ENCODE measurements at regions not wholly inside any gene's neighbourhood (a gene's known extent, or its start where the extent isn't known, plus 50 kb on each side); places are given as distances from the start of the nearest gene placed in this dataset.
"Not testable (repeated sequence)": the region's sequence is repeated elsewhere in the genome, so short reads cannot be mapped to it uniquely, and the experiment has no call there.

- no peak for DNase-seq
Observed at GRCh38 chr3:135558150-135558783, 407.3 kb upstream of the PPP2R3A start.

- no peak for DNase-seq
Observed at GRCh38 chr3:135558906-135559305, 406.6 kb upstream of the PPP2R3A start.

GRCh38 chr3:135559802-135560201 is 405.7 kb upstream of the PPP2R3A start:
- no peak for DNase-seq

GRCh38 chr3:135560847-135561246 is 404.7 kb upstream of the PPP2R3A start:
- DNase-seq = no peak

- peak in 2 of 14 donors; percentile 1 to 76 for DNase-seq
Observed at GRCh38 chr3:135564696-135565095, 400.8 kb upstream of the PPP2R3A start.

- no peak for DNase-seq
Observed at GRCh38 chr3:135565546-135565945, 400.0 kb upstream of the PPP2R3A start.

GRCh38 chr3:135567223-135567622 is 398.3 kb upstream of the PPP2R3A start:
- DNase-seq = no peak

GRCh38 chr3:135576751-135577150 is 388.8 kb upstream of the PPP2R3A start:
- peak in 1 of 14 donors; percentile 66 for DNase-seq

- DNase-seq = no peak
Observed at GRCh38 chr3:135581806-135582205, 383.7 kb upstream of the PPP2R3A start.

GRCh38 chr3:135582800-135583199 is 382.7 kb upstream of the PPP2R3A start:
- DNase-seq = no peak

GRCh38 chr3:135596563-135596962 is 369.0 kb upstream of the PPP2R3A start:
- no peak for DNase-seq

GRCh38 chr3:135597855-135598254 is 367.7 kb upstream of the PPP2R3A start:
- no peak for DNase-seq

- no peak for DNase-seq
Observed at GRCh38 chr3:135598597-135598996, 366.9 kb upstream of the PPP2R3A start.

- not testable (repeated sequence) for DNase-seq
Observed at GRCh38 chr3:135604512-135604911, 361.0 kb upstream of the PPP2R3A start.

- DNase-seq = no peak
Observed at GRCh38 chr3:135618123-135618522, 347.4 kb upstream of the PPP2R3A start.

- no peak for DNase-seq
Observed at GRCh38 chr3:135621184-135621920, 344.2 kb upstream of the PPP2R3A start.

- no peak for DNase-seq
Observed at GRCh38 chr3:135622215-135622614, 343.3 kb upstream of the PPP2R3A start.

- no peak for DNase-seq
Observed at GRCh38 chr3:135622656-135623055, 342.9 kb upstream of the PPP2R3A start.

- DNase-seq = no peak
Observed at GRCh38 chr3:135623558-135623957, 342.0 kb upstream of the PPP2R3A start.

- DNase-seq = no peak
Observed at GRCh38 chr3:135627057-135627456, 338.5 kb upstream of the PPP2R3A start.

- no peak for DNase-seq
Observed at GRCh38 chr3:135629701-135630408, 335.7 kb upstream of the PPP2R3A start.

GRCh38 chr3:135632556-135633065 is 332.9 kb upstream of the PPP2R3A start:
- no peak for DNase-seq

GRCh38 chr3:135633078-135633477 is 332.4 kb upstream of the PPP2R3A start:
- no peak for DNase-seq
